Fibroblast of lung (primary cell): ENCODE measurements at regions not wholly inside any gene's neighbourhood (a gene's known extent, or its start where the extent isn't known, plus 50 kb on each side); places are given as distances from the start of the nearest gene placed in this dataset.

Experiments used
- DNase-seq, 2 donors: peaks; one replicate each; pipeline versions ENCODE4 v3.0.0 to v3.0.0-alpha.2; 2010; ENCODE audit warnings: low read depth in 2 of 2
- H2AFZ ChIP-seq: 2 replicates; pipeline ENCODE4 v1.5.1; 2012; ENCODE audit warnings: low read length, control low read depth, inconsistent platforms
- H3K27ac ChIP-seq: 2 replicates; pipeline ENCODE4 v1.5.1; 2011; ENCODE audit warnings: low read length, control low read depth; ENCODE audit not compliant: insufficient read depth
- H3K27me3 ChIP-seq: 2 replicates; pipeline ENCODE4 v1.5.1; 2011; ENCODE audit warnings: mild to moderate bottlenecking, low read length; ENCODE audit not compliant: control insufficient read depth, insufficient read depth
- H3K36me3 ChIP-seq: 2 replicates; pipeline ENCODE4 v1.5.1; 2011; ENCODE audit warnings: low read length; ENCODE audit not compliant: control insufficient read depth, insufficient read depth
- H3K4me1 ChIP-seq: 2 replicates; pipeline ENCODE4 v1.5.1; 2011; ENCODE audit warnings: low read length; ENCODE audit not compliant: control insufficient read depth, insufficient read depth; ENCODE audit errors: extremely low read depth
- H3K4me2 ChIP-seq: 2 replicates; pipeline ENCODE4 v1.5.1; 2011; ENCODE audit warnings: low read length, control low read depth; ENCODE audit not compliant: insufficient read depth; ENCODE audit errors: extremely low read depth
- H3K4me3 ChIP-seq, 4 experiments: fragments of 200-600 bp in 1 of 4; sonication (generic) in 1 of 4; replicated peaks in 1 of 4; 2 replicates each; pipeline ENCODE4 v1.5.1; 2011 to 2016; ENCODE audit warnings: low read length in 4 of 4, low read depth in 3 of 4, mild to moderate bottlenecking in 3 of 4, control low read depth in 2 of 4, inconsistent platforms in 1 of 4, mixed read lengths in 1 of 4; ENCODE audit not compliant: insufficient read depth in 1 of 4; ENCODE audit errors: control extremely low read depth in 1 of 4
- H3K79me2 ChIP-seq: 2 replicates; pipeline ENCODE4 v1.5.1; 2012; ENCODE audit warnings: mild to moderate bottlenecking, low read length, inconsistent platforms; ENCODE audit not compliant: control insufficient read depth, insufficient read depth
- H3K9ac ChIP-seq: 2 replicates; pipeline ENCODE4 v1.5.1; 2011; ENCODE audit warnings: mild to moderate bottlenecking, low read length, control low read depth; ENCODE audit not compliant: insufficient read depth
- H3K9me3 ChIP-seq: 2 replicates; pipeline ENCODE4 v1.5.1; 2012; ENCODE audit warnings: low read depth, low read length; ENCODE audit not compliant: control insufficient read depth, insufficient read depth
- H4K20me1 ChIP-seq: 2 replicates; pipeline ENCODE4 v1.5.1; 2011; ENCODE audit warnings: low read length; ENCODE audit not compliant: control insufficient read depth, insufficient read depth; ENCODE audit errors: extremely low read depth
- CTCF ChIP-seq, 2 donors: IDR thresholded peaks in 1 of 2; conservative IDR thresholded peaks in 1 of 2; 1 replicate in 1 of 2; 2 replicates in 1 of 2; pipeline ENCODE4 v1.5.1; 2011 to 2012; ENCODE audit warnings: low read length in 2 of 2, control low read depth in 1 of 2, inconsistent platforms in 1 of 2, low read depth in 1 of 2, mild to moderate bottlenecking in 1 of 2
- EZH2 ChIP-seq: IDR thresholded peaks from 2 replicates; pipeline ENCODE4 v1.5.1; 2012; ENCODE audit warnings: low read length, control low read depth, mild to moderate bottlenecking; ENCODE audit errors: missing control alignments

DNA sequence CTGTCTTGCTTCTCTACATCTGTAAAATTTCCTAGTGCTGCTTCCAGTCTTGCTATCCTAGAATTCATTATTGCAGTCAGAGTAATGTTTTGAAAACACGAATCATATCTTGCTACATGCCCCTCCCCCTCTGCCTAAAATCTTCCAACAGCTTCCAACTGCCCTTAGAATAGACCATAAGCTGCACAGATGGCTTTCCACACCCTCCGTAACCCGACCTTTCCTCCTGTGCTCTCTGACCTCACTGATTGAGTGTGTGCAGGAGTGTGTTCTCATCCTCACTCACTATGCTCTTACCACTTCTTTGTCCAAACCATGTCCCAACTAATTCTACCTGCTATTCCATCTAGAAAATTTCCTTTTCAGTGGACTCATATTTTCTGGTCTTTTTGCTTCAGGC, 121.2 kb upstream of the ANKRD1 start:
- Histone ChIP-seq H3K4me3 (no peak overlapping the region), H3K9me3 (no peaks in the 10 kb centered on the region), H2AFZ (no peak overlapping the region), H4K20me1 (no peaks in the 10 kb centered on the region), H3K27ac (no peak overlapping the region), H3K36me3 (no peaks in the 10 kb centered on the region), H3K4me1 (no peaks in the 10 kb centered on the region), H3K4me2 (no peak overlapping the region), H3K27me3 (no peaks in the 10 kb centered on the region), H3K9ac (no peak overlapping the region), H3K79me2 (no peaks in the 10 kb centered on the region)
- peak in 1 of 2 donors; percentile 26 for DNase-seq
- TF ChIP-seq EZH2: no peak
- no peak for TF ChIP-seq CTCF (conservative IDR thresholded peaks at IDR 0.05 in 1 of 2, IDR thresholded peaks at IDR 0.05 in 1 of 2; ENCODE audit: low read depth in 1 of 2, low read length in 2 of 2)

DNA sequence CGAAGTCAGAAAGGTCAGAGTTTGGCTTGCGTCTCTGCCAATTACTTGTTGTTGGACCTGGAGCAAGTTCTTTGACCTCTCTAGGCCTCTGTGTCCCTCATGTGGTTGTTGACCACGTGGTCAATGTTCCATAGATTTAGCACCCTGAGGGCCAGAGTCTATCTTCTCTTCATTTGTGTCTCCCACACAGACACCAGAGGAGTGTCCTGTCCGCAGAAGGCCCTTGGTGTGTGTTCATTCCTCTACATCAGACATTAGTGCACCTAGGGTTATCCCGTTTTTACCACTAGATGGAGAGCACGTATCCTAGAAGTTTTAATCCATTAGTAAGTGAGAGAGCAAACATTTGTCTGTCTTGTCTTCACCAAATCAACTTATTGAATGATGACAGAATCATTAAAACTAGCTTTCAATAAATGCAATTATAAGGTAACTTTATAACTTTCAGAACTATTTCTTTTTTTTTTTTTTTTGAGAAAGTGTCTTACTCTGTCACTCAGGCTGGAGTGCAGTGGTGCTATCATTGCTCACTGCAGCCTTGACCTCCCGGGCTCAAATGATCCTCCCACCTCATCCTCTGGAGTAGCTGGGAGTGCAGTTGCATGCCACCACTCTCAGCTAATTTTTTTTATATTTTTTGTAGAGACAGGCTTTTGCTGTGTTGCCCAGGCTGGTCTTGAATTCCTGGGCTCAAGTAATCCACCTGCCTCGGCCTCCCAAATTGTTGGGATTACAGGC, 122.5 kb upstream of the ANKRD1 start:
- Histone ChIP-seq H4K20me1 (no peaks in the 10 kb centered on the region), H3K79me2 (no peaks in the 10 kb centered on the region), H3K9me3 (no peaks in the 10 kb centered on the region), H2AFZ (no peak overlapping the region), H3K4me2 (no peak overlapping the region), H3K27ac (no peak overlapping the region), H3K4me1 (no peaks in the 10 kb centered on the region), H3K9ac (no peak overlapping the region), H3K36me3 (no peaks in the 10 kb centered on the region), H3K4me3 (no peak overlapping the region), H3K27me3 (no peaks in the 10 kb centered on the region)
- TF ChIP-seq CTCF (conservative IDR thresholded peaks at IDR 0.05 in 1 of 2, IDR thresholded peaks at IDR 0.05 in 1 of 2; ENCODE audit: low read depth in 1 of 2, low read length in 2 of 2): peak; percentile 29 to 57
- no peak for TF ChIP-seq EZH2
- DNase-seq: peak in 1 of 2 donors; percentile 45

DNA sequence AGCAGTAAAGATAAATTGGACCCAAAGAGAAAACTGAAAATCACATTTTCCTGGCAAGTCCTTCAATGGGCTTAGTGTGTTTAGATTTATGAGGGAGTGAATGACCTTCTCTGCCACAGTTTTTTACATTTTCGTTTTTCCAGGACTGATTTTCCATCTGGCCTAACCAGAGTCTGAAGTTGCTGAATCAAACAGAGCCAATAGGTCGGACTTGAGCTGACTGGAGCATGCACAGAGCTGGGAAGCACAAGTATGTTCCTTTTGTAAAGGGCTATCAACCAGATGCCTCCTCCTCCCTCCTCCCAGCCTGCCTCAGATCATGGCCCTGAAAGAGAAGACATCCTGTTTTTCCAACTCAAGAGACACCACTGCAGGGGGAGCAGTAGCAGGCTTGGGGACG, 126.0 kb upstream of the ANKRD1 start:
- no peak overlapping the region for H3K4me2 ChIP-seq
- no peak for TF ChIP-seq CTCF (conservative IDR thresholded peaks at IDR 0.05 in 1 of 2, IDR thresholded peaks at IDR 0.05 in 1 of 2; ENCODE audit: low read depth in 1 of 2, low read length in 2 of 2)
- no peak for TF ChIP-seq EZH2
- H3K9me3 ChIP-seq: no peaks in the 10 kb centered on the region
- no peaks in the 10 kb centered on the region for H3K36me3 ChIP-seq
- peak; percentile 28 to 37 for DNase-seq
- no peaks in the 10 kb centered on the region for H4K20me1 ChIP-seq
- no peak overlapping the region for H3K4me3 ChIP-seq
- H2AFZ ChIP-seq: no peak overlapping the region
- no peaks in the 10 kb centered on the region for H3K79me2 ChIP-seq
- no peak overlapping the region for H3K9ac ChIP-seq
- no peak overlapping the region for H3K27ac ChIP-seq
- H3K27me3 ChIP-seq: no peaks in the 10 kb centered on the region
- no peaks in the 10 kb centered on the region for H3K4me1 ChIP-seq
